ENCODE measurements at regions not wholly inside any gene's neighbourhood (a gene's known extent, or its start where the extent isn't known, plus 50 kb on each side); places are given as distances from the start of the nearest gene placed in this dataset.

DNA sequence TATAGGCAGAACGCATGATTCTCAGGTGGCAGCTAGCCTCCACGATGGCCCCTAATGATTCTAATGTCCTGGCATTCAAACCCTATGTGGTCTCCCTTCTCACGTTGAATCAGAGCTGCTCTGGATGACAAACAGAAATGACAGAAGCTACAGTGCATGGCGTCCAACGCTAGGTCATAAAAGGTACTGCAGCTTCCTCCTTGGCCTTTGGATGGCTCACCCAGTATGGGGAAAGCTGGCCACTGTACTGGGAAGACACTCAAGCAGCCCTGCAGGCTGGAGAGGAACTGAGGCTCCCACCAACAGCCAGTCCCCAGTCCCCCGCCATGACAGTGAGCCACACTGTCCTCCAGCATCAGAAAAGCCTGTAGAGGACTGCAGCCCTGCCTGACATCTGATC is 286.3 kb downstream of the FAM43A start:
- DNase-seq (ENCODE audit: low spot score): no peak

DNA sequence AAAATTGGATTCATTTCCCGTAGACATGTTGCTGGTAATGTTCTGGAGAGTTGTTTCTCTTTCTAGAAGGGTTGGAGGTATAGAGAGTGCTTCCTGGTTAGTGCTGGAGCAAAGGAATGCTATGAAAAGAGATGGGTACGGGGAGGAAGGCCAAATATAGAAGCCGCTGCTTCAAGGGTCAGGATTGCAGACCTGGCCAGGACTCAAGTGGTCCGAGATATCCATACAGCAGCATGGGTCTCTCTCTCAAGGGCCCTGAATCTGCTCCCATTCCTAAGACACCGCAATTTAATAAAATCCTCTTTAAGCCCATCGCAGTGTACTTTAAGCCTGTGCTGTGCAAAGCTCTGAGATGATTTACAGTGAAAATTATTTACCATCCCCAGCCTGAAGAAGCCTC is 287.0 kb downstream of the FAM43A start:
- DNase-seq (ENCODE audit: low spot score): no peak

DNA sequence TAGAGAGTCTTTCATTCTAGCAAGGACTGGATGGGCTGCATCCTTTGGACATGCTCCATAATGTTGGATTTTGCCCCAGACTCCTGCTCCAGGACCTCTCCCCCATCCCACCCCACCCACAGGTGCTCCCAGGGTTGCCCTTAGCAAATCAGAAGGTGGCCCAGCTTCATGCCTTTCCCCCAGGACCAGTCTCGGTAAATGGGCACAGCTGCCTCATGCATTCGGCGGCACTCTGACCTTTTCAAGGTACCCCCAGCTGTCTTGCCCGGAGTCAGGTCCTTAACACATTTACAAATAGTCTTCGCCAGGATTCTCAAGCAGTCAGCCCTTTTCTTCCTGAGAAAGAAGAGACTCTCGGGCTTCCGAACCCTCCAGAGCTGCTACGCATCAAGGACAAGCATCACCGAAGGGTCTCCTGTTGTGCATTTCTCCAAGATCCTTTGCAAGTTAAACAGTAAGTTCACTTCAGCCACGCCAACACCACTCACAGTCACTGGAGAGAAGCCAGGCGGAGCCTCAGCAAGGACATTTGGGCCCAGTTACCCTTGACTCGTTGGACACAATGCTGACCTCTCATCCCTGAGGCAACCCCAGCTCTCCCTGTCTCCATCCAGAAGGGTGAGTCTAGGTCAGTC is 287.8 kb downstream of the FAM43A start:
- no peak for DNase-seq (ENCODE audit: low spot score)

DNA sequence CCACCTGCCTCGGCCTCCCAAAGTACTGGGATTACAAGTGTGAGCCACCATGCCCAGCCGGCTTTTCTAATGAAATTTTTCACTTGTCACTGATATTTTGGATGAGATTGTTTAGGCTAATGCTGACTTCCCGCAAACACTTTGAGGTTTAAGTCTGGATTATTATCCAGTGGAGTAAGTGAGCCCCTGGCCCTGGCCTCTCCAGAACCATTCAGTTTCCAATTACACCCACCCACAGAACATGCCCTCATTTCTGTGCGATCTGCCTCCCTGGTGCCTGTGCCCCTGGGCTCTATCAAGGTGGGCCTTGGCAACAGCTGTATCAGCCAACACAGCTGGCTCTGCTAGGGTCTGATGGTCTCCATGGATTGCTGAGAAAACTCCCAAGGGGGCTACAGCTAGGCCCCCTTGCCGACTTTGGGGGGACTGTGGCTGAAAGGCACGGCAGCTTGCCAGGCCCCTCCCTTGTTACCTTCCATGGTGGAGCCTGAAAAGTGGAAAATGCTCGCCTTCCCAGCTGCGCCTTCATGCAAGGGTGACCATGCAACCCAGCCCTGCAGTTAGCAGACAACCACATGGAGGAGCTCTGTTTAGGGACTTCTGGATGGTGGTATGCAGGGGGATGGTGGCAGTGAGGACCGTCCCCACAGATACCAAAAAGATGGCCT is 288.9 kb downstream of the FAM43A start:
- DNase-seq (ENCODE audit: low spot score): no peak

DNA sequence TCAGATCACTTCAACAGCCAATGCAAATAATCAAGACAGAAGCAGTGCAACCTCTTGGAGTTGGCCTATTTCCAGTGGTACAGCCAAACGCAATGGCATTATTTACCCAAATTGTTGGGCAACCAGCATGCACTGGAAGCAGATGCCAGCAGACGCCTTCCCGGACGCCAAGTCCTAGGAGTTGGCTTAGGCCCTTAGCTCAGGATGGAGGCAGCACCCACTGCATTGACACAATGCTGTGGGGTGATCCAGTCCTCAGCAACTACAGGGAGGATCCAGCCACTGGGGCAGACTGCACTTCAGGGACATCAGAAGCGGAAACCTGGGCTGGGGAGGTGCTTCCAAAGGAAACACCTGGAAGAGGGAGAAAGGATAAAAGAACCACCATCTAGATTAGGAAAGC is 290.4 kb downstream of the FAM43A start:
- DNase-seq (ENCODE audit: low spot score): no peak

DNA sequence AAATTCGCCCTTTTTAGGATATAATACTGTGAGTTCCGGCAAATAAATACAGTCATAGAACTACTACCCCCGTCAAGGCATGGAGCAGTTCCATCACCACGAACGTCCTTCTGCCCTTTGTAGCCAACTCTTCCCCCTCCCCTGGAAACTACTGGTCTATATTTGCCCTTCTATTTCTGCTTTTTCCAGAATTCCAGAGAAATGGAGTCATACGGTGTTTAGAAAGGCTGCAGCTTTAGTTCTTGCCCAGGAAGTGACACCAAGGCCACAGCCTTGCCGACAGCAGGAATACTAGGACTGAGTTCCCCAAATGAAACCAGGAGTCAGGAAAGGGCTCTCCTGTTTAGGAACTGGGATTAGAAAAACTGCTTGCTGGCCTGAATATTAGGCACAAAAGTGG is 291.2 kb downstream of the FAM43A start:
- no peak for DNase-seq (ENCODE audit: low spot score)

DNA sequence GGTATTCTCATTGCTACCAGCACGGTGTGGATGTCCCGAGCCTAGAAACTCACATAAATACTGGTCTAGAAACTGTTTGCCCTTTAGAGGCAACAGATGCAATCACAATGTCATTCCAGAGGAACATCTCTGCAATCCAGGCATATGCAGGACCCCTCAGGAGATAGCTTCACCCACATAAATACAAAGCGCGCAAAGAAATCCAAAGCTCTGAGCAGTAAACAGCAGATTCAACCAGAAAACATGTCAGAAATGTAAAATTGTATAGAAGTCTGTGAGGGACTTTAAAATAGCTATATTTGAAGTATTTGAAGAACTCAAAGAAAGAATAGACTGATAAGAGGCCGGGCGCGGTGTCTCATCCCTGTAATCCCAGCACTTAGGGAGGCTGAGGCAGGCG is 291.7 kb downstream of the FAM43A start:
- no peak for DNase-seq (ENCODE audit: low spot score)

DNA sequence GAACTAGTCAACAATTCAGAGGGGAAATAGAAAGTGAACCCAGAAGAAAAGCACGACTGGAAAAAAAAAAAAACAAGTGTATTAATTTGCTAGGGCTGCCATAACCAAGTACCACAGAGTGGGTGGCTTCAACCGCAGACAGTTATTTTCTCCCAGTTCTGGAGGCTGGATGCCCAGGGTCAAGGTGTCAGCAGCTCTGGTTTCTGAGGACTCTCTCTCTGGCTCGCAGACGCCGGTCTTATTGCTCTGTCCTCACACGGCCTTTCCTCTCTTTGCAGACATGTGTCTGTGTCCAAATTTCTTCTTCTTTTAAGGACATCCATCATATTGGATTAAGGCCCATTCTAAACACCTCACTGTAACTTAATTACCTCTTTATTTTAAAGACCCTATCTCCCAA is 291.8 kb downstream of the XXYLT1 start:
- no peak for DNase-seq (ENCODE audit: low spot score)

DNA sequence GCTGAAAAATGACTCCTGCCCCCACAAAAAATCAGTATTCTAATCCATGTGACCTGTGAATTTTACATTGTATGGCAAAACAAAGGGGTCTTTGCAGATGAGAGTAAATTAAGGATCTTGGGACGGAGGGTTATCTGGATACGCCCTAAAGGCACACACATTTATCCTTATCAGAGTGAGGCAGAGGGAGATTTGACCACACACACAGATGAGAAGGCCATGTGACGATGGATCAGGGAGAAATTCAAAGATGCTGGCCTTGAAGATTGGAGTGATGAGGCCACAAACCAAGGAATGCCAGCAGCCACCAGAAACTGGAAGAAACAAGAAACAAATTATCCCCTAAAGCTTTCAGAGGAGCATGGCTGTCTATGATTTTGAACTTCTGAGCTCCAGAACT is 288.5 kb downstream of the XXYLT1 start:
- DNase-seq (ENCODE audit: low spot score): no peak

DNA sequence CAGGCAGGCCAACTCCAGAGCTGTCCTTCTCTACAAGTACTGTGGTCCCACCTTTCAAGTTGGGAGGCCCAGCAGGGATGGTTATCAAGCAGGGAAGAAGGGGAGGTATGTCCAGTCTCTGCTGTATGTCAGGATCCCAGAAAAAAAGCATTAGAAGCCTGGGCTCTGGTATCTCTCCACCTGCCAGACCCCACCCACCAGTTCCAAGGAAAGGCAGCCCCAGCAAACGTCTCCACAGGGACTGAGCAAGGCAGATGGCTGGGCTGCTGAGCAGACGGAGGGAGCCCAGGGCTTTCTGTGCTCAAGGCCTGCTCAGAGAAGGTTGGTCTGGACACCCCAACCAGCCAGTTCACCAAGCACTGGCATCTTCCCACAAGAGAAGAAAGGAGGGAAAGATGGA is 287.8 kb downstream of the XXYLT1 start:
- no peak for DNase-seq (ENCODE audit: low spot score)

DNA sequence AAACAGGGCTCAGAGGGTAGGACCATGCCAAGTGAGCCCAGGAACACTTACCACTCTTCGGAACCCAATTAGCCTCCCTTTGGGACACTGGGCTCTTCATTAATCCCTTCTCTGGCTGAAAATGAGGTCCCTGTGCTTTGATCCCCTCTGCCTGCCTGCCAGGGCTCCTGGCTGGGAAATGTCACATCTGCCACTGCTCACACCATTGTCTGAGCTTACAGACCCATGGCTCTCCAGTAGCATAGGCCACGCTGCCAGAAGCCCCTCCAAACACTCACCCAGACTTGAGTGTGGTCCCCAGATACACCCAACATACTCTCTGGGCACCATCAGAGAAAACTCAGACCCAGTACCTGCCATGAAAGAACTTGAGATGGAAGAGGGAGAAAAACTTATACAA is 287.3 kb downstream of the XXYLT1 start:
- DNase-seq (ENCODE audit: low spot score): no peak

DNA sequence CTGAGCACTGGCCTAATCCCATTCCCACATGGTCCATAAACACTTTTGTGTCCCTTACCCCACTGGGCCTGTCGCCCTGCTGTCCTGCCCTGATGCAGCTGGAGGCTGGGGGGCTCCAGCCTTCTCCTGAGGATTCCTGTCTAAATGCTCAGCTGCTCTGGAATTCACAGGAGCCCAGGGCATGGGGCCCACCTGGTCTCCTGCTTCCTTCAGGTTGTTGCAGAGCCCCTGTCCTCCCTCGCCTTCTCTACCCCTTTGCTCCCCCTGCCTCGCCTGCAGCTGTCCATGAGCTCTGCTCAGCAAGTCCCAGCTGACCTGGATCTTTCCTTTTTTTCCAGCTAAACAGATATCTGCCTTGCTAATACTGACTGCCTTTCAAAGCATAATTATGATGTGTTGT is 286.9 kb downstream of the XXYLT1 start:
- DNase-seq (ENCODE audit: low spot score): no peak

DNA sequence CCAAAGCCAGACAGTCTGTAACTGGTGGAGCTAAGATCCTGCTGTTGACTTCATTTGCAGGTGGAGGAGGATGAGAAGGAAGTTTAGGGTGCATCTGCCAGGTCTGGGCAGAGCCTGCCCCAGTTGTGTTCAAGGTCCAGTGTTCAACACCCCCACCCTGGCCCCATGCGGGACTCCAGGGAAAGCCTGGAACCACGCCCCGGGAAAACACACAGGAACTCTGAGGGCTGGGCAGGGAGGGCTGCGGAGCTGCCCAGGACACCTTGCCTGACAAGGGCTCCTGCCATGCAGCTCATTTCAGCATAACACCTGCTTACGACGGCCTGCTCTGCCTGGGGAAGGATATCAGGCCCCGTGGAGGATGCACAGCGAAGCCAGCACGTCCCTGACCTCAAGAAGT is 286.3 kb downstream of the XXYLT1 start:
- DNase-seq (ENCODE audit: low spot score): peak; percentile 31

DNA sequence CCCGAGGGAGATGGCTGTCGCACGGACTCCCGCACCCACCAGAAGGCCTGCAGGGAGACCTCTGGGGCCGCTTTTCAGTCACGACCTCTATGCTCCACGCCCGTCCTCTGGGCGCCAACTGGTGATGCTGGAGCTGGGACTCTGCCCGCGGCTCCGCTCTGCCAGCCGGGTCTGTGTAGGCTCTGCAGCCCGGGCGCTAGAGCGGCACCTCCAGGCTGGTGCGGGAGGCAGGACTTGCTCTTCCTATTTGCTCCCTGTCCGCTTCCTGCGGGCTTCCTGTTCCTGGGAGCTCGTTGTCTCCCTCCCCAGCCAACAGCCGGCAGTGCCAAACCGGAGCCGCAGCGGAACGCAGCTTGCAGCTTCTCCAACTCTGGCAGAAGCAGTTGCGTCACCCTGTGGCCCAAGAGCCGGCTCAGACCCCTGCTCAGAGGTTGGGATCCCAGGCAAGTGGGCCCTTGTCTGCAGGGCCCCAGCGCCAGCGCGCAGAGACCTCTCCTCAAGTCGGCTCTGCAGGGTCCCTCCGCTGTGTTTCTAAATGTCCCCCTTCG is 285.9 kb downstream of the XXYLT1 start:
- DNase-seq (ENCODE audit: low spot score): peak; percentile 78

DNA sequence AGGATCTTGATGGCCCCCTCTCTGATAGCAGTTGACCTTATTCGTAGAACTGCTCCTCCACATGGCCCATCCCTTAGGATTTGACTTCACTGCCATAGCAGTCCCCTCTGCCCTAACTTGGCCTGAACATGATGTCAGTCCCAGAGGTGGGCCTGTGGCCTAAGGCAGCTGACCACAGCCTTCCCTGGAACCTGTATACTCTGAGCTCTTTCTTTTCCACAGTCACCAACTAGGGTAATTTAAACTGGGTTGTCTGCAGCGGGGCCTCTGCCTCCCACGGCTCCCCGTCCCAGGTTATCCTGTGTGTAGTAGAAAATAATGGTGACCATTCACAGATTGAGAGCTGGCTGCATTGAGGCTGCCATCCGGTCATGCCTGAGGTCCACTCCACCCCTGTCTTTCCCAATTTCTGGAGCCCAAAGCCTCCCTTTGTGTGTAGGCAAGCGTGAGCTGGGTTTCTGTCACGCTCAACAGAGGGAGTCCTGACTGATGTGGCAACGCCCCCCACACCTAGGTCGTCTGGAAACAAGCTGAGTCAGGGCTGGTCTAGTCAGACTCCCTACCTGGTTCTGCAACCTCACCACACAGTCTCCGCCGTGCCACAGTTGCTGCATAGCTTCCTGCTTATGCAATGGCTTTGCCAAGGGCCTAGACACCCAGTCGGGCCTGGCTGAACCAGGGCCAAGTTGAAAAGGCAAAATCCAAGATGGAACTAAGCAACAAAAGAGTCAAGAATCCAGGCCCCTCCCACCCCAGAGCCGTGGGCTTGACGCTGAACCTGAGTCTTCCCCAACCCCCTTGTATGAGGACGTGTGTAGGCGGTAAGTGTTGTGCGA is 284.5 kb downstream of the XXYLT1 start:
- DNase-seq (ENCODE audit: low spot score): no peak

DNA sequence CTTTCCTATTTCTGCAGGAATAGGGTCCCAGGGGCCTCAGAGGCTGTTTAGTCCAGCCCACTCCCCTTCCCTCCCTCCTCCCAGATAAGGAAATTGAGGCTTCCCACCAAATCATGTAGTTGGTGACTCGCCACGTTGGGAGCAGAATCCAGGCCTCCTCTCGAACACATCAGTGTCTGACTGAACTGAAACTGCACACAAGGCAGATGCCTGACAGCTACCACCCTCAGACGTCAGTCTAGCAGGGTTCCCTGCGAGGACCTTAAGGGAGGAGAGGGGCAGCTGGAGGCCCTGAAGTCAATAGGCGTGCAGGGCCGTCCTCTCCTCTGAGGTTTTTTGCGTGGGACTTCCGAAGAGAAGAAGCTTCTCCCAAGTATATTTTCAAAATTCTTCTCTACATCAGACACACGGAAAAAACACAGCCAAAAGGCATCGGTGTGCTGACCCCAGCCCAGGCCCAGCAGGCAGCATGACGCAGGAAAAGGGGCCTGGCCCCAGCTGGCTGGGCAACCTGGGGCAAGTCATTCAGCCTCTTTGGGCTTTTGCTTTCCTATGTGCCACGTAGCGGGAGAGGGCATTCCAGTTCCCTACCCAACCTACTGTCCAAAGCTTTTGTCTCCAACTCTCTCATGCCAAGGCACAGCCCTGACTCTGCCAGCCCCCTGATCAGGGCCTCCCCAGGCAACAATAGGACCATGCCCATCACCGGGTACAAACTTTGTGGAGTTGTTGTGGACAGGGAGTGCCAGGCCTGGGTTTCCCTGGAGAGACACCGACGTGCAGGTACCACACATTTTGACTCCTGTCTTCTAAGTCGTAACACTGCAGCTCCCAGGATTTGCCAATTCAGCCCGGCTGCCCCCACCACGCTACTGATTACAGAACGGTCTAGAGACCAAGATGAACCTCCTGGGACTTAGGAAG is 283.1 kb downstream of the XXYLT1 start:
- no peak for DNase-seq (ENCODE audit: low spot score)

DNA sequence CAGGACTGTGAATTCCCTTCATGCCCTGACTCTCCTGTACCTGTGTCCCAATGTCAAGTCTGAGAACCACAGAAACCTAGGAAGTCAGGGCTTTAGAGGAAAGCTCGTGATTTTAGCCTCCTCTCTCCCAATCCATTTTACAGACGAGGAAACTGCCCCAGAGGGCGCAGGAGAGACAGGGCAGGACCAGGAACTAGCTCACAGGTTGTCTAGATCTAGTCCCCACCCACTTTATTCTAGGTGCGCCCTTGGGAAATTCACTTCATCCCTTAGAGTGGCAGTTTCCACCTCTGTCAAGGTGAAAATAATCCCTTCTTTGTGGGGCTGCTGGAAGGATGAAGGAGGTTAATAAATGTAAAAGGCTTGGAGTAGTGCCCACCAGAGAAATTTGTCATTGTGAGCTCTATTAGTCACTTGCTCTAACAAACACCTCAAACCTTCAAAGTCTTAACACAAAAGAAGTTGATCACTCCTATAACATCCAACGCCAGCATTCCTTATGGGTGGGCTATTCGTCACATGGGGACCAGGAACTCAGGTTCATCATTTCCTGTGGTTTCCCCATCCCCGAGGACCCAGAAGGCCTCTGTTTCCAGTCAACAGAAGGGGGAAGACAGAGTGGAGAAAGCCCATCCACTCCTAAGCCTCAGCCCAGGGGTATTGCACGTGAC is 282.3 kb downstream of the XXYLT1 start:
- no peak for DNase-seq (ENCODE audit: low spot score)

DNA sequence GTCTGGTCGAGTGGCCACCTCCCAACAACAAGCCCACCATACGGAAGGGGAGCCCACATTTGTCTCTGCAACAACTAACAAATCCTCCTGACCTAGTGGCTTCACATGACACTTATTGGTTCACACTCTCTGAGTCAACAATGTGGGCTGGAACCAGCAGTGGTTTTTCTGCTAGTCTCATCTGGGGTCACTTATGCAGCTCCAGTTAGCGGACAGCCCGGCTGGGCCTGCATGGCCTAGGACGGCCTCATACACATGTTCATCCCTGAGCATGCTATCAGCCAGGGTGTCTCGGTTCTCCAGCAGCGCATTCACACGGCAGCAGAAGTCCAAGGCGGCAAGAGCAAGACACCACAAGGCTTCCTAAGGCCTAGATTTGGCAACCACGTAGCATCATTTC is 281.7 kb downstream of the XXYLT1 start:
- DNase-seq (ENCODE audit: low spot score): no peak

DNA sequence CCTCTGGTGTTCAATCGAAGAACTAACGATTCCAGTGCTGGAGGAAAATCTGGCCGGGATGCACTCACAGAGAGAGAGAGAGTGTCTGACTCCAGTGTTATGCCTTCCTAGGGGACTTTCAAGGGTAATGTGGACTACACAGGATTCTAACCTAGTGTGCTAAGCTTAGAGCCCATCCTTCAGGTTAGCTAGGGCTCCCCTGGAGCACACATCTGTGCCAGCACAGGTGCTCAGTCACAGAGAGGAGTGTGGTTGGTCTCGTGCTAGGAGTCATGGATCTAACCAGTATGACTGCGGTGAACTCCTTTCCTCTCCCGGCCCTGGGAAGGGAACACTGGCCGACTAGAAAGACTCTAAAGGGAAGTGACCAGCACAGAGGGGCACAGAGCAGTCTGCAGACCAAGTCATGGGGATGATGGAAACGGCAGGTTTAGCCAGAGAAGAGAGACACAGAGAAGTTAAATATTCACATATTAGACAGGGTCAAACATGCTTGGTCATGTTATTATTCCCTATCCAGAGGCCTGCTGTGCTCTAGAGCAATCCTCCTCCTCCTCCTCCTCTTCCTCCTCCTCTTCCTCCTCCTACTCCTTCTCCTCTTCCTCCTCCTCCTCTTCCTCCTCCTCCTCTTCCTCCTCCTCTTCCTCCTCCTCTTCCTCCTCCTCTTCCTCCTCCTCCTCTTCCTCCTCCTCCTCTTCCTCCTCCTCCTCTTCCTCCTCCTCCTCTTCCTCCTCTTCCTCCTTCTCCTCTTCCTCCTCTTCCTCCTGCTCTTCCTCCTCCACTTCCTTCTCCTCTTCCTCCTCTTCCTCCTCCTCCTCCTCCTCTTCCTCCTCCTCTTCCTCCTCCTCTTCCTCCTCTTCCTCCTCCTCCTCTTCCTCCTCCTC is 280.3 kb downstream of the XXYLT1 start:
- no peak for DNase-seq (ENCODE audit: low spot score)

DNA sequence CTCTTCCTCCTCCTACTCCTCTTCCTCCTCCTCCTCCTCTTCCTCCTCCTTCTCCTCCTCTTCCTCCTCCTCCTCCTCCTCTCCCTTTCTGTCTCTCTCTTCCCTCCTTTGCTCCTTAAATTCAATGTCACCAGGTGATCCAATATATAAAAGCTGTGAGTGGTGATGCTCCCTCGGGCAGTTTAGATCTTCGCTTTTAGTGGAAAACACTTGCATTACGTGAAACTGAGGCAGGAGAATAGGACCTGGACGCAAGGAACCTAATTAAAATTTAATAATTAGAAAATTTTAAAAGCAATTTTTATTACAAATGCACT is 279.7 kb downstream of the XXYLT1 start:
- DNase-seq (ENCODE audit: low spot score): no peak

DNA sequence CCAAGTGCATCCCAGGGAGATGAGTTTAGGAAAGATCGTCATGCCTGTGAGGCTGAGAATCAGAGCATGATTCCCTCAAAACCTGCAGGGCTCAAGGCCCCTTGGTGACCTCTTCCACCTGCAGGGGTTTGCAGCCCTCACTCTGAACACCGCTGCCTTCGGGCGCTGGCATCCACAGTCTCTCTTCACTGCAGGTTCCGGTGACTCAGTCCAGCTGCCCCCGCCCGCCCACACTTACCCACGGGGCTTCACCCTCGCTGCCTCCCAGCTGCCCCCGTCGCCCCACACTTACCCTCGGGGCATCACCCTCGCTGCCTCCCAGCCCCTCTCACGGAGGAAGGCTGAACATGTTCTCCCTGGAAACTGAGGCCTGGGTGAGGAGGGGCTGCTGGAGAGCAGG is 277.1 kb downstream of the XXYLT1 start:
- no peak for DNase-seq (ENCODE audit: low spot score)

All from HuH-7.5 (cell line).